GM19351 (cell line): ENCODE measurements at regions not wholly inside any gene's neighbourhood (a gene's known extent, or its start where the extent isn't known, plus 50 kb on each side); places are given as distances from the start of the nearest gene placed in this dataset.

Experiments used
- ATAC-seq: cut with Tn5 transposase; IDR thresholded peaks from one replicate; pipeline ENCODE4 v1.9.1; 2021; ENCODE audit warnings: mild to moderate bottlenecking, moderate library complexity; ENCODE audit not compliant: unreplicated experiment

- no peak for ATAC-seq
These were observed 224.5 kb upstream of the PGRMC2 start for GRCh38 chr4:128512161-128512560.

- no peak for ATAC-seq
These were observed 223.2 kb upstream of the PGRMC2 start for GRCh38 chr4:128510850-128511249.

GRCh38 chr4:128502818-128503527 lies 215.4 kb upstream of the PGRMC2 start:
- ATAC-seq, result no peak

DNA sequence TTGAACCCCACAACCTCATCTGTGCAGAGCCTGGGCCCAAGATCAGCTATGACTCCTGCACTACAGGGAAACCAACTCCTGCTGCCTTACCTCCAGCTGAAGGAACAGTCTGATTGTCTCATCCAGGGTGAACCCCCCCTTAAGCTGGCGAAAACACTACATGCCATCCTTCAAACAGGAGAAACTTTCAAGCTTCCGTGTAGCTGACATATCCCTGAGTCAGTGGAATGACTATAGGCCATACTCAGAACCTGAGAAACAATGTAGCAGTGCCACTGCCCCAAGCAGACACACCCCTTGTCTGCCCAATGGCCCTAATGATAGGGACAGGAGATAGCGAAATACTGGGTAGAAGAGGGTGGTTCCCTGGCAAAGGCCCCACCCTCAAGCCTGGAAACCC lies 213.6 kb upstream of the PGRMC2 start:
- ATAC-seq, result no peak

DNA sequence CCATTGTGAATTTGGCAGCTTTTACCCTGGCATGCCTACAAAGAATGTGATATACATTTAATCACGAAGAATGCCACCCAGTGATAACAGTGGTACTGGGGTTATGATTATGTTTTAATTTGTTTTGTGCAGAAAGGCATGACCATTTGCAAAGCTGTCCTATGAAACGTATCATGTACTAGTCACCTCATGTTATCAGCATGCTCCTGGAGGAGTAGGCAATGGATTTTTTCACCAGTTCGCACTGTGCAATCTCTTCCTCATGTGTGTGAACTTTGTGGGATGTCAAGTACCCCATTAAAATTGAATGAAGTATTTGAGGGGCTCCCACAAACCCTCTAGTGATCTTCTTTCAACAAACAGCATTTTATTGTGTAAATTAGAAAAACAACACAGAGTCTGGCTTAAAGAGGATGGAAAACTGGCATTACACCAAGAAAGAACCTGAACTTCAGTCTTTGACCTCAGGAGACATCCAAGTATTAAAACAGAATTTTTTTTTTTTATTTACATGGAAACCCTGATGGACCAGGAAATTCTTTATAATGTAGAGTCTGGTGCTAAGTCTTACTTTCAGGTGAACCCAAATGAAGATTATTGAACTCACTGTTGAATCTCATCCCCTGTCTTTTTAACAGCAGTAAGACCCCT lies 200.6 kb upstream of the PGRMC2 start:
- no peak for ATAC-seq

DNA sequence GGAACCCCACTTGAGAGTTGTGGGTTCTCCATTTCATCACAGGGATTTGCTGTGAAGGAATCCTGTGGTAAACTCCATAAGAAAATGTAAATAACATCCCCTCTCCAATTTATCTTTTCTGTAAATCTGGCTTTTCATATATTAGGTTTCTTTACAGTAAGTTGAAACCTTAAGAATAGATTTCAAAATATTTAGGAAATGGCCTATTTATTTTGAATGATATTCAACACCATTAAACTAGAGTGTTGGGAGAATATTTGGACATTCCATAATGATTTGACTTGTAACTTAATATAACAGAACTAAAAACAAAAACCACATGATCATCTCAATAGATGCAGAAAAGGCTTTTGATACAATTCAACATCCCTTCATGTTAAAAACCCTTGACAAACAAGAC lies 197.3 kb upstream of the PGRMC2 start:
- no peak for ATAC-seq

- ATAC-seq, result no peak
These were observed 196.2 kb upstream of the PGRMC2 start for GRCh38 chr4:128483816-128484215.

DNA sequence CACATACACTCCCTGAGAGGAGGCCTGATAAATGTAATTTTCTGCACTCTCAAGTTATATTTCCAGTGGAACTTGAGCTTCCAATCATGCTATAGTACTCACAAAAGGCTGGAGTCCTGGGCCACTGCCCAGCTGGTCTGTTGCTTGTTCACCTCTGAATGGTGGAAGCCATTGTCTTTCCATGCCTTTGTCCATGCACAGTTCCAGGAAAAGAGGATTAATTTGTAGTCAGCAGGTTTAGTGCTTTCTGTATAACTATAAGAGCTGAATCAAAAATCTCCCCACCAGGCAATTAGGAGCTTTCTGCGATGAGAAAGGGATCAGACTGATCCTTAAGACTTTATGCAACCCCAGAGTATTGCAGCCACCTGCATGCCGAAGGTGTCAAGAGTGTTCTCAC lies 195.4 kb upstream of the PGRMC2 start:
- no peak for ATAC-seq

DNA sequence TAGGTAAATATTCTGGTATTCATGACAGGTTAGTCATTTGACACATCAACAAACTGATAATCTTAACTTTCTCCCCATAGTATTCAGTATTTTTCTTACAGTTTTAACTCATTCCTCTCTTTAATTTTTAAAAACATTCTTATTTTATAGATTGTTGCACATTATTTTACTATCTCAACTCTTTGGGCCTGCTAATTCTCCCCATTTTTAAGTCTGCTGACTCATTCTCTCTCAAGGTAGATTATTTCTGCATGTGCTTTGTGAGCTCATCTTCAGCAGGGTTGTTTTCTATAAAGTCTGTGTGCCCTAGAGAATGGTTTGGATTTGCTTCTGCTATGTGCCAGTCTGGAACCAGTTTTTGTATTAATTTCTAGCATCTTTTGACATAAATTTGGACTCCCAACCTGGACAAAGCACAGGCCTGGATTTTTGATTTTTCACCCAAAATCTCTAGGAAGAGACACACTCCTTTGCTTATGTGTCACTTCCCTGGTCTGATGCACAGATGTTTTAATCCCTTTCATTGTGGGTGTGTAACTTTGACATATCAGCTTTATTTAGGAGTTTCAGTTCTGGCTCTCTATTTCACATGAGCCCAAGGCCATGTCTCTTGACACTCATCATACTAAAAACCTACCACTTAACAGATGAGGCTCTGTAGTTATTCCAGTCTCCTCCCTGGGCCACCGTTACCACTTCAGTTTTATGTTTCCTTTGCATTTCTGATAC lies 194.3 kb upstream of the PGRMC2 start:
- no peak for ATAC-seq

DNA sequence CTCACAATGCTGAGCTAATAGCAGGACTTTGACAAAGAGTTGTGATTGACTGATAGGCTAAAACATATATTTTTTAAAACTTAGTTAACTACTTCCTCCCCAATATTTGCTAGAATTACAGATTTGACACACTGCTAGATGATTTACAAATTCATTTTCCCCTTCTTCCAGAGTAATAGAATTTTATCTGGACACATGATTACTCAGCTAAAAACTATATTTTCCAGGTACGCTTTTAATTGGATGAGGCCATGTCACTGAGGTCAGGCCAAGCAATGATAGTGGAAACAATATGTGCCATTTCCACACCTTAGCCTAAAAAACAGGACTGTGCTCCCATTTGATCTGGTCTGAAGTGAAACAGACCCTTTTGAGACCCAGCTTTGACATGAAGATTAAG lies 193.3 kb upstream of the PGRMC2 start:
- ATAC-seq, result no peak

- ATAC-seq, result no peak
These were observed 189.9 kb upstream of the PGRMC2 start for GRCh38 chr4:128477540-128477939.

- ATAC-seq, result no peak
These were observed 188.0 kb upstream of the PGRMC2 start for GRCh38 chr4:128475597-128475996.

DNA sequence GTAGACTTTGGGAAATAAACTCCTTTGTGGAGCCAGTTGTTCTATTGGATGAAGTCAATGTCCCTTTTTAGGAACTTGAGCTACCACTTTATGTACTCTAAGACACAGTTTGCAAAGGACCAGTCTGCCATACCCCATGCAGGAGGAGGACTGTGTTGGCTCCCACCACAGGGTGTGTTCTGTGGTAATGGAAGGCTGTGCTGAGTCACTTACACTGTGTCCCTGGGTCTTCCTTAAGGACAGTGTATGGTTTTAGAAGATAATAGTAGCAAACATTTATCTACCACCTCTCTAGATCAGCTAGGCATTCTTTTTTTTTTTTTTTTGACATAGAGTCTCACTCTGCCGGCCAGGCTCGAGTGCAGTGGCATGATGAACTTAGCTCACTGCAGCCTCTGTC lies 184.0 kb upstream of the PGRMC2 start:
- ATAC-seq, result no peak

- no peak for ATAC-seq
These were observed 183.0 kb upstream of the PGRMC2 start for GRCh38 chr4:128470492-128471053.

DNA sequence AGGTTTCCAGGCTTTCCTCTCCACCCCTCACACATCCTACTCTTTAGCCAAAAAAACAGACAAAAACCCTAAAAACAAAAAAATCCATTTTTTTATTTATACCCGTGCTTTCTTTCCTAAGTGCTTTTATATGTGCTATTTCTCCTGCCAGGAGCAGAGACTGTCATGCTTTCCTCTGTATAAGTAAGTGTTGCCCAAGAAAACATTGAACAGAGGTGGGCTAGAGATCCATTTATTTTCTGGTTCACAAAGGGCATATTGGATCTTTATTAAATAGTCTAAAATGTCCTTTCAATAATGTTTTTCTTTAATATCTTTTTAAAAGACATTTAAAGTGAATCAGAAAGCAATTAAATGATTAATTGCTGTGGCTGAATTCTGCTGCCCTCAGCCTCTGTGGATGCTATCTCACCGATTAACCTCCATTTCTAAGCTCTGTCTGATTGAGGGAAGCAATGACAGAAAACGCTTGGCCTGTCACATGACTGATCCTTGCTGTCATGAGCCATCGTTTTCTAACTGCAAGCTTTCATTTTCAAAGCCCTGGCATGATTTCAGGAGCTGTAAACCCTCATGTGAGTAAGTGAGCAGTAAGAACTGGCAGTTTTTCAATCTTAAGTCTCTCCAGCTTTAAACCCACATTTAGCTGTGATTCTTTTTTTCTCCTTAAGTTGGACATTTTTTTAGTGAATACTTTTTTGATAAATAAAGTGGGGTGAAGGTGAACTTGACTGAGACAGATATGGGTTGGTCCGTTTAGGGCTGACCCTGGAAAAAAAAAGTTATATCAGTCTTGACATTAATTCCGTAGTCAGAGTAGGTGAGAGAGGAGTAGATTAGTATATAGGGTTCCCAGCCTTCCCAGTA lies 180.7 kb upstream of the PGRMC2 start:
- ATAC-seq, result no peak

DNA sequence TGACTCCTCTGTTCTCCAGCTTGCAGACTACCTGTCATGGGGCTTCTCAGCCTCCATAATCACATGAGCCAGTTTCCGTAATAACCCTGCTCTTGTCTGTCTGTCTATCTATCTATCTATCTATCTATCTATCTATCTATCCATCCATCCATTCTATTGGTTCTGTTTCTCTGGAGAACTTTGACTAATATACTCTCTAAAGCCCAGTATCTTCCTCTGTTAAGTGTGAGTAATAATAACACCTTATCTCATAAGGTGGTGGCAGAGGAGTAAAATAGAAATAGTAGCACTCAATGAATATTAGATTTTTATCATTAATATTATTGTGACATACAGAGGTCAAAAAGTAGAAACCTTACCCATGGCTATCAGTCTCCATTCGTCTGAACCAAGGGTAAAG lies 177.9 kb upstream of the PGRMC2 start:
- ATAC-seq, result no peak

DNA sequence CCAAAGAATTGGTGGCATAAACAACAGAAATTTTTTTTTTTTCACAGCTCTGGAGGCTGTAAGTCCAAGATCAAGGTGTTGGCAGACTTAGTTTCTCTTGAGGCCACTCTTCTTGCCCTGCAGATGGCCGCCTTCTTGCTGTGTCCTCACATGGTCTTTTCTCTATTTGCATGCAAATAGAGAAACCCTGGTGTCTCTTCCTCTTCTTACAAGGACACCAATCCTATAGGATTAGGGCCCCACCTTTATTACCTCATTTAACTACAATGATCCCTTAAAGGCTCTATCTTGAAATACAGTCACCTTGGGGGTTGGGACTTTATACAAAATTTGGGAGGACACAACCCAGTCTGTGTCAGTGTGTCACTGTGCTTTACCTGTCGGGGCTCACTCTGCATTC lies 175.4 kb upstream of the PGRMC2 start:
- ATAC-seq, result no peak

- ATAC-seq, result no peak
These were observed 174.6 kb upstream of the PGRMC2 start for GRCh38 chr4:128462103-128462783.

GRCh38 chr4:128461291-128462102 lies 173.9 kb upstream of the PGRMC2 start:
- peak; percentile 94 for ATAC-seq
